GM18858 (cell line): ENCODE measurements at regions not wholly inside any gene's neighbourhood (a gene's known extent, or its start where the extent isn't known, plus 50 kb on each side); places are given as distances from the start of the nearest gene placed in this dataset.
"Not testable (repeated sequence)": the region's sequence is repeated elsewhere in the genome, so short reads cannot be mapped to it uniquely, and the experiment has no call there.

Experiments
- ATAC-seq: cut with Tn5 transposase; IDR thresholded peaks from one replicate; pipeline ENCODE4 v1.9.1; 2021; ENCODE audit not compliant: unreplicated experiment

DNA sequence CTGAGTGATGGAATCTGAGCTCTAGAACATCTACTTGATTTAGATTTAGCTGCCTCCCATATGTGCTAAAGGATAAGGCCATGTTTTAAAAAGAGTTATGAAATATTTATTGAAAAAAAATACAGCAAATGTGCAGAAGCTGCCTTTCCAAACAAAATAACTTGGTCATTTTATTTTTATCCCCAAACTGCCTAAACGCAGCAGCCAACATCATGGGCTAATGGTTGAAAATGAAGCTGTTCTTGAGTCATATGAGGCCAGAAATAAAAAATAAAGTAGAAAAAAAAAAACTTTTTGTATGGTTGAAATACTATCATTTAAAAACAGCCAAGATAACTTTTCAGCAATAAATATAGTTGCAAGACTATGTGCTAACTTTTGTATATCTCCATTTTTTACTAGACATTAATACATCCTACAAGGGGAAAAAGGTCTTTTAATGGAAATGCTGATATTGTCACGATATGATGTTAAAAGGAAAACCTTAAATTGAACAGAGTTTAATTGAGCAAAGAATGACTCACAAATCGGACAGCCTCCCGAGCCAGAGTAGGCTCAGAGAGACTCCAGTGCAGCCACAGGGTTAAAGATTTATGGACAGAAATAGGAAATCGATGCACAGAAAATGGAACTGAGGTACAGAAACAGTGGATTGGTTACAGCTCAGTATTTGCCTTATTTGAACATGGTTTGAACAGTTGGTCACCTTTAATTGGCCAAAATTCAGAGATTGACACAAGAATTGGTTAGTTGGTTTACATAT lies 305.8 kb downstream of the MDFIC start:
- ATAC-seq: no peak

DNA sequence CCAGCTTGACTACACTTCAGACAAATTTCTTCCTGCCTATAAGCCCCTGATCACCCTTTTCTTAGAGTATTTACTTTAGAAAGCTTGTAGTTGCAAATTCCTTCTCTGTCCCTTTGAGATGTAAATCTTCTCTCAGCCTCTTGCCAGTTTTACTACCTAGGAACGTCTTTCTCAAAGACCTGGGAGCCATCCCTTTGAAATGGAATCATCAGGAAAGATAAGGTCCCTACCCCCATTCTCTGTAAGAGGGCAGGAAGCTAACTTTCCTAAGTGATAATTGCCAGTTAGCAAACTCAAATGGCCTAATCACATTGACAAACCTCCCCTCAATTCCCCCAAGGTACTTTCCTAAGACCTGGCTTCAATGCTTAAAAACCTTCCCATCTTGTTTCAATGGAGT lies 304.5 kb downstream of the MDFIC start:
- no peak for ATAC-seq

DNA sequence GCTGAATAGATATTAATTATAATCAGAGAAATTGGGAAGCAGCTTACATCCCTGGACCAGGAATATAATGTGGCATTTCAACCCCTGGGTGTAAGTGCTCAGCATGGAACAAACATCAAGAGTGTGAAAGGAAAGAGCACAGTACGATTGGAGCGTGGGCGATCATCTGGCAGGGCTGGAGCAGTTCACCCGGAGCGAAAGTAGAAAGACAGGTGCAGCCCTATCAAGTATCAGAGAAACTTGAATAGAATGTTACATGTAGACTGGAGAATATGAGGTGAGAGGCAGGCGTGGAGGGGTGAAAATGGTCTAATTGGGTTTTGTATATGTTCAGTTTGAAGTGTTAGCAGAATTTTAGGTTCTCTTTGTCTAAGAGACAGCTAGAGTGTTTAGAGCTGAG lies 303.0 kb downstream of the MDFIC start:
- no peak for ATAC-seq

DNA sequence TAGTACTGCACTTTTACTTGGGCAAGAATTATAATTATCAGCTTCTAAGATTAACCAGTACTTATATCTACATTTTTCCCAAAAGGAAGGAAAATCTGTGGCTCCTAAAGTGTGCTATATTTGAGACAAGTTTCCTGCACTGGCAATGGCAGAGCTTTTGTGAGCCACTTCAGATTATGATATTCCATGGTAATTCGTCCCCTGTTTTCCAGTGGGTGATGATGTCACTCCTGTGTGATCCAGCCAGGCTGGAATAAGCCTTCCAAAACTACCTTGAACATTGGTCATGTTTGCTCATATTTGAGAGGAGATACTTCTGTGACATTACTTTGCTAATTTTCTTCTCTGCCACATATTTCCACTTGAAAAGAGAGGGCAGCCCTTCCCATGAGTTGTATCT lies 302.1 kb downstream of the MDFIC start:
- ATAC-seq: no peak

DNA sequence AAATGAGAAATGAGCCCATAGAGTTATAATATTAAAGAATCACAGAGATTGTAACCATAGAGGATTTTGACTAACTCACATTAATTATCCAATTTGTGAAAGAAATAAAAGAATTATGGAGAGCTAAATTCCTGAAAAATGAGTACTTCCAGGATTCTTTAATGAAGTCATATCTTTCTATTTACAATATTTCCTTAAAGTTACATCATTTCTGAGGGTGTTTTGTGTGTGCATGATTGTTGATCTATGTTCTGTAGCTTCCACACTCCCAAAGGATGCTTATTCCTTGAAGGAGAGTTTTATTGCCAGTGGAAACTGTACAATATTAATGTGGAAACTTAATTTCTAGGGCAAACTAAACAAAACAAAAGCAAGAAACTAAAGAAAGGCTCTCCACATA lies 299.6 kb downstream of the MDFIC start:
- no peak for ATAC-seq

DNA sequence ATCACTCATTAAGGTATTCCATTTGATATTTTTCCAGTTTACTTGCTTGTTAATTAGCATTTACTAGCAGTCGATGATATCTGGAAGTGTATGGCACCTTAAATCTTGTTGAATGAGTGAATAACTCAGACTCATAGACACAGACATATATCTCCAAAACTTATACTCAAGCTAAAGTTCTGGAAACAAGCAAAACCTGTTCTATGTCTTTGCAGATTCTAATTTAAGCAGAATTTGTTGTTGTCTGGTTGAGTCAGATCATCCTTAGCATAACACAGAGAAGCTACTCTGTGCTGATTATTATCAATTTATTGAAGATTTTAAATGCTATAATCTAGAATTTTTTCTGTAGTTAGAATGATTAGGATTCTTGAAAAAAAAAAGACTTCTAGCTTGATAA lies 296.2 kb downstream of the MDFIC start:
- ATAC-seq: no peak

DNA sequence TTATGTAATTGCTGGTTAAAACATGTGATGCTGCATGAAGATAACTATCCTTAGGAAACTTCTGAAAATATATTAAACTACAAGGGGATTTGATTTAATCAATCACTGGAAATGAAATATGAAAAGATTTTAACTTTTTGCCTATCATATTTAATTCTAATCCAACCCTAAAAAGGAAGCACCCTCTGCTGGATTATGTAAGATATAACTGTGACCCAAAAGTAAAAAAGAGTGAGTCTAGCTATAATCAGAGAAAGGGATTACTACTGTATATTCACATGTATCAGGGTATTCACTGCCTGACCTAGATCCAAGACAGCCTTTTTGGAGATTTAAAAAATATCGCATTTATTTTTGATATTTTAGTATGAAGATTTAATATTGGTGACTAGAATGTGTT lies 295.5 kb downstream of the MDFIC start:
- ATAC-seq: no peak

DNA sequence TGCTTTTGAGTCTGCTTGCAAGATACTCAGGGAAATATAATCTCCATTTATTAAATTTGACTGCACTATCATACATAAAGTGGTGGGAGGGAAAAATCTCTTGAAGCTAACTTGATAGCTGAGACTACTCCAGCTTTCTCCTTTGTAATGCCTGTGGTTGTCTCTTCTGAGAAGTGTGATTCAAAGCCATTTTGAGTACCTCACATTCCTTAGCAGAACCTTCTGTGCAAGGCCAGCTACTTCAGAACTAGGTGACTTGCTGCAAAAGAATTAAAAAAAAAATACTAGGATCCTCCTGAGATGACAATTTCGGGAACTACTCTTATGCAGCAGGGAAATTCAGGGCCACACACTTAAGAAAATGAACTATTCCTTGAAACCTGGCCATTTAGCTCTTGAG lies 294.8 kb downstream of the MDFIC start:
- no peak for ATAC-seq

DNA sequence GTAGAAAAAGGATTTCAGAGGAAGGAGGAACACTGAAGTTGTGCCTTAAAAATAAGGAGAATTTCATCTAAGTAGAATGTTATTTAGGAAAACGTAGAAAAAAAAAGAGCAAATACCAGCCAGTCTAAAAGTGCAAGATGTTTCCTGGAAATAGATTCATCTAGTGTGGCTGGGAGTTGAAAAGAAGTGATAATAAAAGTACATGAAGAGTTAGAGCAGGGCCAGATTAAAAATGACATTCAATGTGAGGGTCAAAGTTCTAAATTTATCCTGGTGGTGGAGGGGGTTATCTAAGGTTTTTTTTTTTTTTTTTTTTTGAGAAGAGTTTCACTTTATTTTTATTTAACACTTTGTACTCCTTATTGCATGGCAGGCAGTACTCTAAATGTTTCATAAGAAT lies 289.3 kb downstream of the MDFIC start:
- no peak for ATAC-seq

DNA sequence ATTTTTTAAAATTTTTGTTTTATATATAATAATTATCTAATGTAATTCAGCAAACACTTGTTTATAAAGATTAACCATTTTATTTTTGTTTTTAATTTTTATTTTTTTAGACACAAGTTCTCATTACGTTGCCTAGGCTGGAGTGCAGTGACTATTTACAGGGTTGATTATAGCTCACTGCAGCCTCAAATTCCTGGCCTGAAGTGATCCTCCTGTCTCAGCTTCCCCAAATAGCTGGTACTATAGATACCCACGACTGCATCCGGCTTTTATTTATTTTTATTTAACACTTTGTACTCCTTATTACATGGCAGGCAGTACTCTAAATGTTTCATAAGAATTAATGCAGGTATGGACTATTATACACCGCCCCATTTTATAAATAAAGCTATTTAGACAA lies 288.7 kb downstream of the MDFIC start:
- no peak for ATAC-seq

DNA sequence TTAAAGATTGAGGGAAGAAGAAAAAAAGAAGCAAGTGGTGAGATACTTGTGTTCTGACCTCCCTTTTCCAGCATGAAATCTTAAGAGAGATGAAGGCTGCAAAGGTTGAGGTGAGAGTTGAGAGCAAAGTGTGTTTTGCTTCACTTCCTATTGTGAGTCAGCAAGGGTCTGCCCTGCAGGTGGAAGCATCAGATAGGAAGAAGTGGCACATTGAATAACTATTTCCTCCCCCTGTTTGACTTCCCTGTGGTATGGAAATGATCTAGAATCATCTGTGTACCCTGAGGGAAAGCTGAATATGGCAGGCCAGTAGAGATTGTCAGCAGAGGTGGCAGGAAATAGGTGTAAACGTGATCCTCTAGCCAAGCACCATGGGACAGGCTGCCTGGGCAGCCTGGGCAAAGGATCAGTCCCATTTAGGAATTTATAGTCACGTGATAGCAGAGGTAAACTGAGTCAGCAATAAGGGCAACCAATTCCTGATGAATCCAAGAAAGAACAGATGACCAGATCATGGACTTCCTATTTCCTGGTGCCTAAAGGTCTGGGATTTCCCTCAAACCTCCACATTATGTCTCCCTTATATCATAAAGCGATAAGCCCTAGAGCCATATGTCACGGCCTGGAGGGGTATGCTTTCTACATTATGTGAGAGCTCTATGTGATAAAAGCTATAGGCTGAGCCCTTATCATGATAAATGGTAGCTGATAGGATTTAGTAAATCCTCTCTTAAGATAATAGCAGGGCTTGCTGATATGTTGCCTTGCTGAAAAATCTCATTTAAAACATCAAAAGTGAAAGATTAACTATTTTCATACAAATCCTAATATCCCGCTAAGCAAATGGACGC lies 287.0 kb downstream of the MDFIC start:
- ATAC-seq: no peak

DNA sequence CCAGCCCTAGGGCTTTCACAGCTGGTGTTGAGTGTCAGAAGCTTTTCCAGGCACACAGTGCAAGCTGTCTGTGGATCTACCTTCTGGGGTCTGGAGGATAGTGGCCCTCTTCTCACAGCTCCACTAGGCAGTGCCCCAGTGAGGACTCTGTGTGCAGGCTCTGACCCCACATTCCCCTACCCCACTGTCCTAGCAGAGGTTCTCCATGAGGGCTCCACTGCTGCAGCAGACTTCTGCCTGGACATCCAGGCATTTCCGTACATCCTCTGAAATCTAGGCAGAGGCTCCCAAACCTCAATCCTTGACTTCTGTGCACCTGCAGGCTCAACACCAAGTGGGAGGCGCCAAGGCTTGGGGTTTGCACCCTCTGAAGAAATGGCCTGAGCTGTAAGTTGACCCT lies 284.5 kb downstream of the MDFIC start:
- ATAC-seq: not testable (repeated sequence)

DNA sequence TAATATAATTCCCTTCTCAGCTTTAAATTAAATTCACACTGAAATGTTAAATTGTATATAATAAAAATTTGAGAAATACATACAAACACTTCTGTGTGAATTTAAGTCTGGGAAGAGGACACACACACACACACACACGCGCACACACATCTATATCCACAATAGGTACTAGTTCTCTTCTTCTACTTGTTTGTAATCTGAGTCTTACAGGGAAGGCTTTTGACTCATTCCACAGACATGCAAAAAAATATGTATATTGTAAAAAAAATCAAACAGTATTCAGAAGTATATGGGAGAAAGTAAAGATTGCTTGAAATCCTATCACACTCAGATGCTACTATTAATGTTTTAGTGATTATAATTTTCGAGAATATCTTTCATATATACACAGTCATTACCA lies 276.2 kb downstream of the MDFIC start:
- no peak for ATAC-seq

DNA sequence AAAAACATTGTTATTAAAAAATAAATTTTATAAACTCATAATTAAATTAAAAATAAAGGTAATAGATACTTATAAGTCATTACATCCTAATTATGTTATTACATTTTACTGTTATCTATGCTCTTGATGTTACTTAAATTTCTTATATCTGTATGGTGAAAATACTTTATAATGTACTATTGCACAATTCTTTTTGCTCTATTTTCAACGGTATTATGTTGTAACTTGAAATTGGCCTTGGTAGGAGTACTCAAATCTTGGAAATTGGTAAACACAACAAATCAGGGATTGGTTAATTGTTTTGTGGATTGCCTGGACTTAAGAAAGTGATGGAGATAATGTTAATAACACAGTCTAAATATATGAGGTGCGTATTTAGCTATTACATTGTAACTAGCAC lies 273.3 kb downstream of the MDFIC start:
- no peak for ATAC-seq

DNA sequence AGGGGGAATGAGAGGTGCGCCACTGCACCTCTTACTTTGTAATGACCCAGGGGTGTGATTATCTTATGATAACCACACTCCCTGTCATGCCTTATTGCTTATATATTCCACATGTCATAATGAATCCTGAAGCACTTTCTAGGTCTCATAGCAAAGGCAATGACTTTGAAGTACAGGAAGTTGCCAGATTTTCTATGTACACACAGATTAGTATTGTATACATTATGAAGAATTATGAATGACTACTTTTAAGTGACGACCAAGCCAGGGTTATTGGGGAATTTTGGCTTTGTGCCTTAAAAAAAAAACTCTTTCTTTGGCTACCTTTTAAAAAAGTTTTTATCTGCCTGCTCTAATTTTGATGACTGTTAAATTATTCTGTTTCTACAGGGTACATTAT lies 269.6 kb downstream of the MDFIC start:
- no peak for ATAC-seq

DNA sequence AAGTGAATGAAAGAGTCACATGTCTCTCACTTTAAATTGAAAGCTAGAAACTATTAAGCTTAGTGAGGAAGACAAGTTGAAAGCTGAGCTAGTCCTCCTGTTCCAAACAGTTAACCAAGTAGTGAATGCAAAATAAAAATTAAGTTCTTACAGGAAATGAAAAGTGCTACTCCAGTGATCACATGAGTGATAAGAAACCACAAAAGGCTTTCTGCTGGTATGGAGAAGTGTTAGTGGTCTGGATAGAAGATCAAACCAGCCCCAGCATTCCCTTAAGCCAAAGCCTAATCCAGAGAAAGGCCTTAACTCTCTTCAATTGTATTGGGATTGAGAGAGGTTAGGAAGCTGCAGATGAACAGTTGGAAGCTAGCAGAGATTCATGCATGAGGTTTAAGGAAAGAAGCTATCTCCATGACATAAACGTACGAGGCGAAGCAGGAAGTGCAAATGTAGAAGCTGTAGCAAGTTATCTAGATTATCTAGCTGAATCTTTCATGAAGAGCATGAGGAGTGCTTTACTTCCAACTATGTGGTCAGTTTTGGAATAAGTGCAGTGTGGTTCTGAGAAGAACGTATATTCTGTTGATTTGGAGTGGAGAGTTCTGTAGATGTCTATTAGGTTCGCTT lies 261.6 kb downstream of the MDFIC start:
- ATAC-seq: no peak

DNA sequence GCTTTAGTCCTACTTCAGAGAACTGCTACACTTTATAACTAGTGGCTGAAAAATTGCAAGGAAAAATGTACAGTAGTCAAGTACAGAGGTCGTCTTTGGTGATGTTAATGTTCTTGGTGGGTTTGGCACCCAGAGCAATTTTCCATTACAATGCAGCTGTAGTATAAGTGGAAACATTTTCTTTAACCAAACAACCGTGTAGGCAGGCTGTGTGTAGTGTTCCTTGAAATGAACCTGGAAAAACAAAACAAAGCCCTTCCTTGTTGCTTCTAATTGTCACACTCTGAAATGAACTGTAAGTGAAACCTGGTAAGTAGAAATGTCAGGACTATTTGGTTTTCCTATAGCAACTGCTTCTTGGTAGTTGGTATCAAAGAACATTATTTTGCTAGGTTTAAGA lies 256.9 kb downstream of the MDFIC start:
- ATAC-seq: no peak

DNA sequence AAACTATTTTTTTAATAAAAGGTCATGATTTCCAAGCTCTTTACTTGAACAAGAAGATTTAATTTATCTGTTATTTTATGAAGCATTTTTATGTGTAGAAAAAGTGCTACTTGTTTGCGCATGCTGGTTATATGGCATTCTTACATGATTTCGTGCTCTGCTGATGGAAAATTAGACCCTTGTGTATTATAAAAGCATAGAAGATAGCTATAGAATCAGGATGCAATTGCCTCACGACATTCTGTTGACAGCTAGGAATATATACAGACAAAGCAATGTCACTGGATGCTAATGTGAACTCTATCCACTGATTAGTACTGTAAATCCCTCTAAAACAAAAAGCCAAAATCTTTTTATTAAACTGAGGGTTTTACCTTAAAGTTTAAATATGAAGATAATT lies 255.9 kb downstream of the MDFIC start:
- ATAC-seq: no peak

DNA sequence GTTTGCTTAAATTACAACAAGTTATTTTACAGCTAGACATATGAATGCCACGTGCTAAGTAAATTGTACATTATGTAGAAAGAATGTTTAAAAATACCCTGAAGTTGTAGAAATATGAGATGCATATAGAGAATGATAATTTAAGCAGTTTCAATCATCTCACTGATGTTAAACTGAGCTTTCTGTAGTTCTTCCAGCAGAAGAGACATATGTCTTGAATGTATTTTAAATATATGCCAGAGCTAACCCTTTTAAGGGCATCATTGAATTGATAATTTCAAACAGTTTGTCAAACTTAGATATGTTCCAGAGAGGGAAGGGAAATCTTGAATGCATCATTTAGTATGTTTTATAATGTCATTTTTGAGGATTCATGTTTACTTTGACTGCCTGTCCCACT lies 255.2 kb downstream of the MDFIC start:
- ATAC-seq: no peak

DNA sequence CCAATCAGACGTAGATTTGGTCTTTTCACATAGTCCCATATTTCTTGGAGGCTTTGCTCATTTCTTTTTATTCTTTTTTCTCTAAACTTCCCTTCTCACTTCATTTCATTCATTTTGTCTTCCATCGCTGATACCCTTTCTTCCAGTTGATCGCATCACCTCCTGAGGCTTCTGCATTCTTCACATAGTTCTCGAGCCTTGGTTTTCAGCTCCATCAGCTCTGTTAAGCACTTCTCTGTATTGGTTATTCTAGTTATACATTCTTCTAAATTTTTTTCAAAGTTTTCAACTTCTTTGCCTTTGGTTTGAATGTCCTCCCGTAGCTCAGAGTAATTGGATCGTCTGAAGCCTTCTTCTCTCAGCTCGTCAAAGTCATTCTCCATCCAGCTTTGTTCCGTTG lies 250.5 kb downstream of the MDFIC start:
- ATAC-seq: not testable (repeated sequence)

DNA sequence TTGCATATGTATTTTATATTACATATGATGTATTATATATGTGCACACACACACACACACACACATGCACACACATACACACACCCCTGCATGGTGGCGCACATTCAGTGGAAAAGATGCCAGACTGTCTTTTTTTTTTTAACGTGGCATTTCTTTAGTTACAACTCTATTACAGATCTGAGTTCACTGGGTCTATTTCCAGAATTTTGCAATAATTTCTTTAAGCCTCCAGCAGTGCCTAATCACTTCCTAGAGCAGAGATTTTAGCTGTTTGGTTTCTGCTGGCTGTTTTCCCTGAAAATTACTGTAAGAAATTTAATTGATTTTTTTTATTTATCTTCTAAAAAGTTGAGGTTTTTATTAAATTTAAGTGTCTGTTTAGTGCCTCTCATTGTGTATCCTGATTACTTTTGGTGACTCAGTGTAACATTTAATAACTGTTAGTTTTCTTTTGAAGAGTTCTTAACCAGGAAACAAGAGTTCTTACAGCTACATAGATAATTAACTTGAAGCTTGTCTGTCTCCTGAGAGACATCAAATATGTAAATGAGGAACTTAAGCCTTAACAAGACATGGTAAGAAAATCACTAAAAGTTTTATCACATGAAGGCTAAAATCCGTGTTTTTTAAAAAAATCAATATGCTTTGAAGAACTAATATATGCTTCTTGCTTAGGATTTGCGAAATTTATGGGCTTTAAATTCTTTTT lies 232.0 kb downstream of the MDFIC start:
- no peak for ATAC-seq
